ENCODE measurements at regions not wholly inside any gene's neighbourhood (a gene's known extent, or its start where the extent isn't known, plus 50 kb on each side); places are given as distances from the start of the nearest gene placed in this dataset.

DNA sequence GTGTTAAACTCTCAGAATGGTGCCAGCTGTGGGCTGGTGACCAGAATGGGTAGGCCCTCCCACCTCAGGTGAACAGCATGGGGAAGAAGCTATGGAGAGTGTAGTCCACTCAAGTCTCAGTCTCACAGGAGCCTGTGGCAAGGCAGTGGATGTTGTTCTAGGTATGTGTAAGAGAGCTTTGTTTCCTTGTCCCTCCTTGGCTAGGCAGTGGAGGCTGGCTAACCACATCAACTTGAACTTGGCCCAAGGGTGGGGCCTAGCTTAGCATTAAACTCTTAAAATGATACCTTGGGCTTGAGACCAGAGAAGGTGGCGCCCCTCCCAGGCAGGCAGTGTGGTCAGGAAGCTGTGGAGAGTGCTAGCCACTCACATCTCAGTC, 53.2 kb upstream of the SLC4A10 start:
- H3K79me2 ChIP-seq (ENCODE audit: insufficient read depth, low read length), result no peaks in the 10 kb centered on the region
- no peaks in the 10 kb centered on the region for H4K20me1 ChIP-seq (ENCODE audit: insufficient read depth, low read length)
- H2AFZ ChIP-seq (ENCODE audit: low read length), result no peak overlapping the region
- no peak overlapping the region for H3K27ac ChIP-seq (ENCODE audit: low read depth, low read length, poor library complexity, severe bottlenecking)
- H3F3A ChIP-seq (ENCODE audit: insufficient read depth, low read length), result no peaks in the 10 kb centered on the region
- no peak overlapping the region for H3K4me2 ChIP-seq (ENCODE audit: low read length)
- no peaks in the 10 kb centered on the region for H3K36me3 ChIP-seq (ENCODE audit: insufficient read depth, low read length)
- H3K4me3 ChIP-seq (ENCODE audit: low read depth, low read length, poor library complexity, severe bottlenecking), result no peak overlapping the region
- TF ChIP-seq, protein P1, sequence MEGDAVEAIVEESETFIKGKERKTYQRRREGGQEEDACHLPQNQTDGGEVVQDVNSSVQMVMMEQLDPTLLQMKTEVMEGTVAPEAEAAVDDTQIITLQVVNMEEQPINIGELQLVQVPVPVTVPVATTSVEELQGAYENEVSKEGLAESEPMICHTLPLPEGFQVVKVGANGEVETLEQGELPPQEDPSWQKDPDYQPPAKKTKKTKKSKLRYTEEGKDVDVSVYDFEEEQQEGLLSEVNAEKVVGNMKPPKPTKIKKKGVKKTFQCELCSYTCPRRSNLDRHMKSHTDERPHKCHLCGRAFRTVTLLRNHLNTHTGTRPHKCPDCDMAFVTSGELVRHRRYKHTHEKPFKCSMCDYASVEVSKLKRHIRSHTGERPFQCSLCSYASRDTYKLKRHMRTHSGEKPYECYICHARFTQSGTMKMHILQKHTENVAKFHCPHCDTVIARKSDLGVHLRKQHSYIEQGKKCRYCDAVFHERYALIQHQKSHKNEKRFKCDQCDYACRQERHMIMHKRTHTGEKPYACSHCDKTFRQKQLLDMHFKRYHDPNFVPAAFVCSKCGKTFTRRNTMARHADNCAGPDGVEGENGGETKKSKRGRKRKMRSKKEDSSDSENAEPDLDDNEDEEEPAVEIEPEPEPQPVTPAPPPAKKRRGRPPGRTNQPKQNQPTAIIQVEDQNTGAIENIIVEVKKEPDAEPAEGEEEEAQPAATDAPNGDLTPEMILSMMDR (IDR thresholded peaks at IDR 0.05; ENCODE audit: low read length), result no peak
- no peak for TF ChIP-seq EZH2 (IDR thresholded peaks at IDR 0.05; ENCODE audit: borderline replicate concordance, low read length)
- no peak overlapping the region for H3K9ac ChIP-seq (ENCODE audit: low read length)
- no peaks in the 10 kb centered on the region for H3K4me1 ChIP-seq (ENCODE audit: insufficient read depth, low read length, severe bottlenecking)
- no peaks in the 10 kb centered on the region for H3K27me3 ChIP-seq (ENCODE audit: insufficient read depth, low read length)
- H3K9me3 ChIP-seq (ENCODE audit: low read length), result no peaks in the 10 kb centered on the region
- H3K9me2 ChIP-seq (ENCODE audit: low read depth, low read length), result no peaks in the 10 kb centered on the region
